IMR-90 (cell line): ENCODE measurements at regions not wholly inside any gene's neighbourhood (a gene's known extent, or its start where the extent isn't known, plus 50 kb on each side); places are given as distances from the start of the nearest gene placed in this dataset.

Source experiments
- ATAC-seq: fragments of 200-7000 bp; cut with Tn5 transposase; 2 replicates; pipeline ENCODE4 v1.9.1; 2020; ENCODE audit warnings: low read depth, mild to moderate bottlenecking, moderate library complexity
- BruUV-seq: library from RNA; stranded (reverse); fragments of 400-500 nt; replicated peaks from 2 replicates; lab custom pipeline; 2021; lab: Mats Ljungman, UMichigan
- CTCF ChIA-PET: fragments of 300-600 bp; formaldehyde crosslinking; extraction: SDS; loops from one replicate; lab custom pipeline; 2021; ENCODE audit warnings: antibody characterized with exemption; lab: Yijun Ruan, JAX
- POLR2A ChIA-PET: fragments of 300-600 bp; sonication (Branson Sonifier 250); formaldehyde crosslinking; loops from one replicate; lab custom pipeline; 2022; ENCODE audit warnings: antibody characterized with exemption; ENCODE audit not compliant: unreplicated experiment; lab: Charles Lee
- DNase-seq: peaks from one replicate; pipeline ENCODE4 v3.0.0; 2013
- H2AFZ ChIP-seq: replicated peaks from 2 replicates; pipeline ENCODE3; 2013; ENCODE audit warnings: low read length, mild to moderate bottlenecking; ENCODE audit not compliant: poor library complexity
- H2AK5ac ChIP-seq: 2 replicates; pipeline ENCODE4 v1.6.1; 2013; ENCODE audit warnings: low read depth, low read length, inconsistent platforms
- H2AK9ac ChIP-seq: replicated peaks from 2 replicates; pipeline ENCODE3; 2013; ENCODE audit warnings: mild to moderate bottlenecking, low read depth, low read length, moderate library complexity; ENCODE audit not compliant: poor library complexity
- H2BK120ac ChIP-seq: 2 replicates; pipeline ENCODE4 v1.6.1; 2013; ENCODE audit warnings: low read depth, low read length, inconsistent platforms
- H2BK15ac ChIP-seq: 3 replicates; pipeline ENCODE4 v1.6.1; 2013; ENCODE audit warnings: low read depth, low read length, inconsistent platforms
- H2BK20ac ChIP-seq: 2 replicates; pipeline ENCODE4 v1.6.1; 2013; ENCODE audit warnings: low read depth, mild to moderate bottlenecking, inconsistent platforms, low read length, moderate library complexity
- H2BK5ac ChIP-seq: 2 replicates; pipeline ENCODE4 v1.6.1; 2013; ENCODE audit warnings: mild to moderate bottlenecking, low read depth, low read length, inconsistent platforms; ENCODE audit not compliant: poor library complexity, severe bottlenecking
- H3K14ac ChIP-seq: replicated peaks from 2 replicates; pipeline ENCODE4 v1.6.1; 2013; ENCODE audit warnings: low read depth, low read length, inconsistent platforms
- H3K18ac ChIP-seq: 2 replicates; pipeline ENCODE4 v1.6.1; 2013; ENCODE audit warnings: low read depth, low read length, control low read depth
- H3K23ac ChIP-seq: 2 replicates; pipeline ENCODE4 v1.6.1; 2013; ENCODE audit warnings: low read depth, low read length, inconsistent platforms
- H3K27ac ChIP-seq: 2 replicates; pipeline ENCODE4 v1.5.1; 2013; ENCODE audit warnings: mild to moderate bottlenecking, control low read depth, low read length; ENCODE audit not compliant: insufficient read depth
- H3K27me3 ChIP-seq: 2 replicates; pipeline ENCODE4 v1.6.1; 2013; ENCODE audit warnings: low read length; ENCODE audit not compliant: control insufficient read depth, insufficient read depth
- H3K36me3 ChIP-seq: 2 replicates; pipeline ENCODE4 v1.6.1; 2013; ENCODE audit warnings: low read length, mixed read lengths; ENCODE audit not compliant: control insufficient read depth, insufficient read depth
- H3K4ac ChIP-seq: 2 replicates; pipeline ENCODE4 v1.6.1; 2013; ENCODE audit warnings: low read depth, low read length, inconsistent platforms
- H3K4me1 ChIP-seq: 2 replicates; pipeline ENCODE4 v1.6.1; 2013; ENCODE audit warnings: low read length, mixed read lengths; ENCODE audit not compliant: control insufficient read depth, insufficient read depth
- H3K4me2 ChIP-seq: 2 replicates; pipeline ENCODE4 v1.6.1; 2013; ENCODE audit warnings: low read depth, mild to moderate bottlenecking, control low read depth, low read length, moderate library complexity
- H3K4me3 ChIP-seq: 2 replicates; pipeline ENCODE4 v1.5.1; 2013; ENCODE audit warnings: low read depth, mild to moderate bottlenecking, control low read depth, low read length, moderate library complexity; ENCODE audit not compliant: insufficient read depth
- H3K56ac ChIP-seq: 2 replicates; pipeline ENCODE4 v1.6.1; 2013; ENCODE audit warnings: low read length, inconsistent platforms; ENCODE audit not compliant: insufficient read depth; ENCODE audit errors: extremely low read depth
- H3K79me1 ChIP-seq, 2 experiments: 2 replicates each; pipeline ENCODE4 v1.6.1; 2013; ENCODE audit warnings: low read length in 2 of 2, inconsistent platforms in 1 of 2, low read depth in 1 of 2
- H3K9ac ChIP-seq: 2 replicates; pipeline ENCODE4 v1.6.1; 2013; ENCODE audit warnings: low read depth, low read length, control low read depth
- H3K9me1 ChIP-seq: 2 replicates; pipeline ENCODE4 v1.6.1; 2013; ENCODE audit warnings: low read length, inconsistent platforms; ENCODE audit not compliant: insufficient read depth
- H3K9me3 ChIP-seq: 2 replicates; pipeline ENCODE4 v1.6.1; 2013; ENCODE audit warnings: low read length; ENCODE audit not compliant: control insufficient read depth, insufficient read depth
- H4K20me1 ChIP-seq: 2 replicates; pipeline ENCODE4 v1.6.1; 2013; ENCODE audit warnings: low read length, inconsistent platforms; ENCODE audit not compliant: insufficient read depth
- H4K5ac ChIP-seq: 2 replicates; pipeline ENCODE4 v1.6.1; 2013; ENCODE audit warnings: mild to moderate bottlenecking, low read depth, low read length, control low read depth
- H4K8ac ChIP-seq, 2 experiments: 2 replicates each; pipeline ENCODE4 v1.6.1; 2013; ENCODE audit warnings: low read depth in 2 of 2, low read length in 2 of 2, control low read depth in 1 of 2, inconsistent platforms in 1 of 2
- H4K91ac ChIP-seq: 2 replicates; pipeline ENCODE4 v1.6.1; 2013; ENCODE audit warnings: low read depth, low read length, inconsistent platforms; ENCODE audit not compliant: insufficient read depth
- BHLHE40 ChIP-seq: fragments of 150-350 bp; IDR thresholded peaks from 2 replicates; pipeline ENCODE4 v1.6.1; 2016; ENCODE audit warnings: mild to moderate bottlenecking, low read depth, low read length
- CEBPB ChIP-seq: IDR thresholded peaks from 2 replicates; pipeline ENCODE4 v1.6.1; 2012; ENCODE audit warnings: low read depth, low read length, improper control_type of control experiment
- CTCF ChIP-seq: conservative IDR thresholded peaks from 2 replicates; pipeline ENCODE4 v1.5.1; 2012; ENCODE audit warnings: mild to moderate bottlenecking, low read depth, low read length, improper control_type of control experiment
- ELK1 ChIP-seq: fragments of 150-350 bp; IDR thresholded peaks from 2 replicates; pipeline ENCODE4 v1.6.1; 2016; ENCODE audit warnings: low read depth, mild to moderate bottlenecking, low read length, moderate library complexity, borderline replicate concordance
- FOS ChIP-seq: fragments of 150-350 bp; IDR thresholded peaks from 2 replicates; pipeline ENCODE4 v1.6.1; 2016; ENCODE audit warnings: low read depth, low read length
- MAFK ChIP-seq: IDR thresholded peaks from 2 replicates; pipeline ENCODE4 v1.6.1; 2012; ENCODE audit warnings: low read depth, low read length, improper control_type of control experiment
- MXI1 ChIP-seq: IDR thresholded peaks from 2 replicates; pipeline ENCODE4 v1.6.1; 2012; ENCODE audit warnings: low read depth, mild to moderate bottlenecking, low read length, moderate library complexity, borderline replicate concordance
- NFE2L2 ChIP-seq: fragments of 150-350 bp; IDR thresholded peaks from 2 replicates; pipeline ENCODE4 v1.6.1; 2016; ENCODE audit warnings: low read depth, mild to moderate bottlenecking, low read length
- POLR2A ChIP-seq: IDR thresholded peaks from 2 replicates; pipeline ENCODE4 v1.6.1; 2012; ENCODE audit warnings: mild to moderate bottlenecking, low read depth, low read length
- RFX5 ChIP-seq: IDR thresholded peaks from 2 replicates; pipeline ENCODE4 v1.8.0; 2012; ENCODE audit warnings: low read depth, mild to moderate bottlenecking, low read length, moderate library complexity
- SMC3 ChIP-seq: fragments of 150-350 bp; IDR thresholded peaks from 2 replicates; pipeline ENCODE4 v1.6.1; 2016; ENCODE audit warnings: low read depth, mild to moderate bottlenecking, antibody characterized with exemption, low read length, moderate library complexity
- USF2 ChIP-seq: fragments of 150-350 bp; IDR thresholded peaks from 2 replicates; pipeline ENCODE4 v1.6.1; 2017; ENCODE audit warnings: mild to moderate bottlenecking, antibody characterized with exemption, low read length, low read depth
- whole genome bisulfite sequencing, 2 experiments: methylation state at CpG; one replicate each; pipeline versions ENCODE4 v1.1.5 to v1.1.7; 2013; ENCODE audit warnings: missing lambda C conversion rate in 2 of 2; ENCODE audit not compliant: insufficient read length in 1 of 2; ENCODE audit errors: extremely low coverage in 2 of 2; 5-methylcytosine and 5-hydroxymethylcytosine counted together
- dilution Hi-C: fragments of 300-500 bp; cut with HindIII; formaldehyde crosslinking; loops from one replicate; pipeline ENCODE4 v1.14.3; 2018; ENCODE audit warnings: low sequenced_read_pairs; ENCODE audit not compliant: unreplicated experiment
- in situ Hi-C: fragments of 300-500 bp; cut with MboI; formaldehyde crosslinking; loops from 3 replicates; pipeline ENCODE4 v1.14.3; 2019; ENCODE audit warnings: low sequenced_read_pairs, inconsistent platforms, mixed read lengths
- intact Hi-C: fragments of 100-400 bp; cut with micrococcal nuclease; formaldehyde crosslinking; loops from 2 replicates; pipeline ENCODE4 v1.10.0; 2022

DNA sequence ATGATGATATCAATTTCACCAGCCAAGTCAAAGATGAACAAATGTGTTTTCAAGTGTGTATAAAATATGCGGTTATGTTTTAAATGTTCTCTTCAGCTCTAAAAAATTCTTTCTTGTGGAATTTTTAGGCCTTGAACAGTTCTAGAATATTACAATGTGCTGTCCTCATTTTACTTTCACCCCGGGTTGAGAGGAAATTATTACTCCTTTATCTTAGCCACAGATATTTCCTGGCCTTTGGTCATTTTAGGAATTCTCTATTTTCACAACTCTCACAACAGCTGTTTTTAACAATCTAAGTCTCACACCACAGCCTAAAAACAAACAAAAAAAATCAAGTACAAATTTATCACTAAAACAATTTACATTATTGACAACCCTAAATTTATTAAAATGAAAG lies 112.2 kb upstream of the HGF start:
- no peak overlapping the region for H3K4me2 ChIP-seq
- H3K23ac ChIP-seq: no peak overlapping the region
- no peak overlapping the region for H2BK15ac ChIP-seq
- intact Hi-C loops: no loop called here
- no peak overlapping the region for H3K4me3 ChIP-seq
- DNase-seq (no peak), ATAC-seq (no peak)
- H2AFZ ChIP-seq: no peak overlapping the region
- no peaks in the 10 kb centered on the region for H3K79me1 ChIP-seq
- H3K27me3 ChIP-seq: no peaks in the 10 kb centered on the region
- CTCF ChIA-PET: interaction anchor here (0.7 kb wide), 1 partner anchor 42 kb away, joined by 3 read pairs; no protein-coding TSS in a partner anchor
- no peak overlapping the region for H3K9ac ChIP-seq
- H3K18ac ChIP-seq: no peak overlapping the region
- WGBS, 2 experiments: no CpG with 5 or more reads among the region's 2 CpGs
- H2BK5ac ChIP-seq: no peak overlapping the region
- TF ChIP-seq MAFK: no peak
- no peak for TF ChIP-seq FOS
- no peak for TF ChIP-seq MXI1
- TF ChIP-seq ELK1: no peak
- no peak for TF ChIP-seq SMC3
- no peak for TF ChIP-seq BHLHE40
- TF ChIP-seq CTCF: no peak
- TF ChIP-seq NFE2L2: no peak
- TF ChIP-seq RFX5: no peak
- no peak for TF ChIP-seq POLR2A
- no peak for TF ChIP-seq CEBPB
- TF ChIP-seq USF2: no peak
- no peak overlapping the region for H4K8ac ChIP-seq
- dilution Hi-C loops: no loop called here
- no peak overlapping the region for H2AK5ac ChIP-seq
- no peak overlapping the region for H4K5ac ChIP-seq
- no peaks in the 10 kb centered on the region for H3K4me1 ChIP-seq
- H4K91ac ChIP-seq: no peak overlapping the region
- no peak overlapping the region for H2BK120ac ChIP-seq
- POLR2A ChIA-PET: no interaction called here
- H2AK9ac ChIP-seq: no peak overlapping the region
- H3K4ac ChIP-seq: no peak overlapping the region
- no peak overlapping the region for H2BK20ac ChIP-seq
- in situ Hi-C loops: no loop called here
- H3K14ac ChIP-seq: no peak overlapping the region
- BruUV-seq: no TSS peak
- no peak overlapping the region for H3K27ac ChIP-seq
- H4K20me1 ChIP-seq: no peaks in the 10 kb centered on the region
- H3K9me1 ChIP-seq: no peaks in the 10 kb centered on the region
- H3K9me3 ChIP-seq: no peaks in the 10 kb centered on the region
- H3K56ac ChIP-seq: no peak overlapping the region
- no peaks in the 10 kb centered on the region for H3K36me3 ChIP-seq
